ENCODE measurements at regions not wholly inside any gene's neighbourhood (a gene's known extent, or its start where the extent isn't known, plus 50 kb on each side); places are given as distances from the start of the nearest gene placed in this dataset.

DNA sequence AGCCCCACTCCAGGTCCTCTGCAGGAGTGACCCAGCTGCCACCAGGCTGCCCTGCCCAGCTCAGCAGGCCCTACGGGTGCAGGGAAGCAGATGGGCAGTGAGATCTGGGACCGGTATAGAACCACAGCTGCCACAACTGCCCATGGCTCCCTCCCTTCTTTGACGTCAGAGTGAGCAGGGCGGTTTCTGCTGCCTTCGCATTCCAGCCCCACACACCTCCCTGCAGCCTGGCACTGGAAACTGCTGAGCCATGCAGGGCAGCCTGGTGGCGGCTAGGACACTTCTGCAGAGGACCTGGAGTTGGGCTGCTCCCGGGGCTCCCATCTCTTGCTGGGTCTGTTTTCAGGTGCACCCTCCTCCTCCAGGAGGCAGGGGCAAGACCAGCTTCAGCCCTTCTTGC lies 101.6 kb upstream of the CD93 start:
- in situ Hi-C loops (cut with HindIII; ENCODE audit: low sequenced_read_pairs) = no loop called here

DNA sequence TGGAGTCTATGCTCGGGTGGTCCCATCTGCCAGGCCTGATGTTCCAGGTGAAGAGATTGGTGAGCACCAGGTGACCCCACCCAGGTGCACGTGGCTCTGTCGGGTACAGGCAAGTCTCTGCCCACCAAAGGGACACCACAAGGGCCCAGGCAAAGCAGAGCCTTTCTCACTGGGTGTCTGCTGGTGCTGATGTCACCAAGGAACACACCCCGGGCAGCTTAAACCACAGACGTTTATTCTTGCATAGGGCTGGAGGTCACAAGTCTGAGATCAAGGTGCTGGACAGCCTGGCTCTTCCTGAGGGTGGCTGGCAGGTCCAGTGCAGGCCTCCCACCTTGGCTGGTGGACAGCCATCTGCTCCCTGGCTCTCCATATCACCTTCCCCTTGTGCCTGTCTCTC lies 100.7 kb upstream of the CD93 start:
- in situ Hi-C loops (cut with HindIII; ENCODE audit: low sequenced_read_pairs) = no loop called here

DNA sequence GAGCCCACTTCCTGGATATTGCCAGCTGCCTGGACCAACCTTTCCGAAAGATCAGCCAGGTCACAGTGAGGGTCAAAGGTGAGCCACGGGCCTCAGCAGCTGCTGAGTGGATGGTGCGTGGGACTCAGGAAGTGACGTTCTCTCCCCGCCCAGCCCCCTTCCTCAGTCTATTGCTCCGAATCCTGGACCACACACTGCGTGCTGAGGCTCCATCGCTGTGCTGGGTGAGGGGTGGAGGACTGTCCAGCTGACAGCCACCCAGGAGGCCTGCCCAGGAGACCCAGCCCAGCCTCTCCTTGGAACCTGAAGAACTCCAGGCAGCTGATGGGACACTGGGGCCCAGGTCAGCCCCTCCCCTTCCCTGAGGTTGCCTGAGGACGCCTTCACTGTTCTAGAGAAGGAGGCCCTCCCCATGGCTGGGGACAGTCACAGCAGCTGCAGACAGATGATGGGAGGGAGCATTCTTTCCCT lies 94.4 kb upstream of the CD93 start:
- in situ Hi-C loops (cut with HindIII; ENCODE audit: low sequenced_read_pairs) = no loop called here

DNA sequence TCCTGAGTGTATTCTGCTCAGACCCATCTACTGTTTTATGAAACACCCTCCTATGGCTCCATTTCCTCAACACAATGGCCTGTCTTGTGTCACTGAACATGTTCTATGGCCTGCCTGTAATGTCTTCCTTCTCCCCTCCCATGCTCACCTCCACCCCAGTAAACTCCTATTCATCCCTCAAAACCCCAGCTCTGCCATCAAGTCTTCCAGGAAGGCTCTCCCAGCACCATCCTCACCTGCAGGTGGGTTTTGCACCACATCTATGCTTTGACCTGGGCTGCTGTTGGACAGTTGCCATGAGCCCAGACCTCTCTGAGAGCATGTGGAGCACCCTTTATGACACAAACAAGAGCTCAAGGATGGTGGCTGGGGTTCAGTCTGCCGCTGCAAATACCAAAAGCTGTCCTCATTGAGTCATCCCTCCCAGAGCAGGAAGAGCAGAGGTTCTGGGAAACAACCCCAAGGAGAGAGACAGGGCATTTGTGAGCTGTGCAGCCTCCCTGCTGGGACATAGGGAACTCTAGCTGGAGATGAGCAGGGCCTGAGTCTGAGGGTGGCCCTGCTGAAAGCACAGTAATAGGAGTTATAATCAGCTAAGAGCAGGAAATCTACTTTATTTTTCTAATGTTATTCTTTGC lies 93.8 kb upstream of the CD93 start:
- in situ Hi-C loops (cut with HindIII; ENCODE audit: low sequenced_read_pairs) = no loop called here

DNA sequence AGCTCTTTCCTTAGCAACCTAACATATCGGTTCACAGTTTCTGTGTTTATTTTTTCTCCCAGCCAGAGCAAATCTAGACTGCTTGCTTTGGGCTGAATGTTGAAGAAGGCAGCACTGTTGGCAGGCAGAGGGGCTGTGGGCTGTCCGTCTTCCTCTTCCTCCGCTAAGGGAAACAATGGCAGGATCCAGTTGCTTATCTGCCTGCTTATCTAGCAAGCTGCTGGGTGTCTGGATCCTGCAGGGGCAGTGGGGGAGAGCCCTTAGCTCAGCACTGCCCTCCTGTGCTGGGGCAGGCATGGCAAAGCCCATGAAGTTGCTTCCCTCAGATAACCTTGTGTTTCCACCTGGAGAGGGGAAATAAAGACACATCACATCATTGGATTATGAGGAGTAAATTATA lies 92.7 kb upstream of the CD93 start:
- in situ Hi-C loops (cut with HindIII; ENCODE audit: low sequenced_read_pairs) = no loop called here

DNA sequence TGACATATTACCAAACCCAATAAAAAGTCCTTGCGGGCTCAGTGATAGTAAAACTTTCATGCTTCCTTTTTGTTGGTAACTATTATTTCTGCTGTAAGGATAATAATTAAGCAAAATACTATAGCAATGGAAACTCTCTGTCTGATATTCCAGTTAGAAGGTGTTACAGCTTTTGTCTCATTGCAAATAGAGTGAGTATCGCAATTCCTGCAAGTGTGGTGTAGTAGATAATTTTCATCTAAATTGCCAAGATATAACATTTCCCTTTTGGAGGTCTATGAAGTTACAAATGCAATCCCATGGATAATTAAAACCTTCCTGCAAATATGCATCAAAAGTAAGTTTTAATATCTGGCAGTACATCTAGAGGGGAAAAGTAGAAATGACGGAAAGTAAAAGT lies 88.7 kb upstream of the CD93 start:
- in situ Hi-C loops (cut with HindIII; ENCODE audit: low sequenced_read_pairs) = no loop called here

DNA sequence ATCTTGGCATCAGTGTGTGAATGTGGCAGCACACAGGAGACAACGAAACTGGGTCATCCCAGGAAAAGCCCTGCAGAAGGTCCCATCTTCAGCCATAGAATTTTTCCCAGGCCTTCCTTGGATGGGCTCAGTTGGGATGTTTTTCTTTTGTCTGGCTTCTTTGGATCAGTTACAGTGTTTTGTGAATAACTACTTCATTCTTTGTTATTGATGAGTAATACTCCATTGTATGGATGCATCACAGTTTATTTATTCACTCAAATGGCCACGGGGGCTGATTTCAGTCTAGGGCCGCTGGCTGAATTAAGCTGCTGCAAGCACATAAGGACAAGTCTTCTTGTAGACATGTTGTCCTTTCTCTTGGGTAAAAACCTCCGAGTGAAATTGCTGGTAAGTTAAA lies 81.3 kb upstream of the CD93 start:
- in situ Hi-C loops (cut with HindIII; ENCODE audit: low sequenced_read_pairs) = no loop called here

DNA sequence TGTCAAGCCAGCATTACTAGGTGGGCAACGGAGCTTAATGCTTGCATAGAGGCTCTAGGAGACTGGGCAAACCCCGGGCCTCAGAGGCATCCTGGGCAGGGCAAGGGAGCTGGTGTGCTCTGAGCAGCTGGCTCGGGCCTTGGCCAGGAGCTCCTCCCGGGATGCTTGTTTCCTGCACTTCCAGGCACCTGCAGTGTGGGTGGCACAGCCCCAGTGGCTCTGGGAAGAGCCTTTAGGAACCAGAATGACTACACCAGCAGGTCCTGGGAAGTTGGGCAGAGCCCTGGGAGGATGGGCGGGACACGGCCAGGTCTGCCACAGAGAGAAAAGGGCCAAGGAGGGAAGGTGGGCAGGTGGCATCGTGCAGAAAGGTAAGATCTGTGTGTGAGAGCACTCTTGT lies 80.4 kb upstream of the CD93 start:
- in situ Hi-C loops (cut with HindIII; ENCODE audit: low sequenced_read_pairs) = no loop called here

DNA sequence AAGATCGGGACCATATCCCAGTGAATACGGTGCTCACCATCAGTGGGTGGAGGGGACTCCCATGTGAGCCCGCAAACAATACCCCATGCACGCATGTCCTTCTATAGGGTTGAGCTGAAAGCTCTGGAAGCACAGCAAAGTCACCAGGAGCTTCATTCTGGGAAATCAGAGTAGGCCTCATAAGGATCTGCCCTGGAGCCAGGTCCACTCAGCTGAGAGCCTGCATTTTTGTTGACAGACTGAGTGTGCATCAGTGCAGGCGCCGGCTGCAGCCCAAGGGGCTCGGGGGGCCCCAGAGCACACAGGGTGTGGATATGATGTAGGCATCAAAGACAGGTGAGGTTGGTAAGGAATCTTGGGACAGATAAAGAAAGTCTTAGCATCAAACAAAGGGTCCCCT lies 79.8 kb upstream of the CD93 start:
- in situ Hi-C loops (cut with HindIII; ENCODE audit: low sequenced_read_pairs) = no loop called here

DNA sequence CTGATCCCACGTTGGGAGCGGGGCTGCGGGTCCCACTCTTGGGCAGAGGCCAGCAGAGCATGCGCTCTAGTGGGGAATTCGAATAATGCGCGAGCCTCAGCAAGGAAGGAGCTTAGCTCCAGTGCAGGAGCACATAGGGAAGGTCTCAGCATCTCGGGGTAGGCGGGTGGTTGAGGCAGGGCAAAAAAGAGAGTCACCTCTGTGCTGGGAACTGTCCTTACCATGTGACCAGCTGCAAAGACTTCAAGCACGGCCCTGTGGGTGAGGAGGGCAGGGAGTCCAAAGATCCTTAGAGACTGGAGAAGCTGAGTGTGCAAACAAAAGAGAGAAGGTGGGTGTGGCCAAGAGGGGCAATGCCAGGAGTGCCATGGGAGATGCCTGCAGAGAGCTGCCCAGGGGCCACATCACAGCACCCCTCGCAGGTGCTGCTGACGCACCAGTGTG lies 79.2 kb upstream of the CD93 start:
- in situ Hi-C loops (cut with HindIII; ENCODE audit: low sequenced_read_pairs) = no loop called here

DNA sequence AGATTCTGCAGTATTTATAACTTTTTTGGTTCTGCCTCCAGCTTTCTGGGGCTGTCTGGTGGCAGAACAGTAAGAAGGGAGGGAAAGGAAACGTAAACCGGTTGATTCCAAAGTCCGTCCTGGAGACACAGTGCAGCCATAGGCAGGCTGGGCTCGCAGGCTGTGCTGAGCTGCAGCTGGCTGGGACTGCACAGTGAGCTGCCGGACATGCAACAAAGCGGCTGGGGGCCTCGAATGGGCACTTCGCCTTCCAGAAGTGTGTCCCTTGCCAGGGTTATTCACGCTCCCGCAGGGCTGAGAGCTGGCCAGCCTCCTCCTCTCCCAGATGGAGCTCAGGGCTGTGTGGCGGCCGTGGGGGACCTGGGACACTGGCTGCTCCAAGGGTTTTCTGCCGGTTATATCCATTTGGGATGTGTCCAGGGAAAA lies 78.1 kb upstream of the CD93 start:
- in situ Hi-C loops (cut with HindIII; ENCODE audit: low sequenced_read_pairs) = no loop called here

DNA sequence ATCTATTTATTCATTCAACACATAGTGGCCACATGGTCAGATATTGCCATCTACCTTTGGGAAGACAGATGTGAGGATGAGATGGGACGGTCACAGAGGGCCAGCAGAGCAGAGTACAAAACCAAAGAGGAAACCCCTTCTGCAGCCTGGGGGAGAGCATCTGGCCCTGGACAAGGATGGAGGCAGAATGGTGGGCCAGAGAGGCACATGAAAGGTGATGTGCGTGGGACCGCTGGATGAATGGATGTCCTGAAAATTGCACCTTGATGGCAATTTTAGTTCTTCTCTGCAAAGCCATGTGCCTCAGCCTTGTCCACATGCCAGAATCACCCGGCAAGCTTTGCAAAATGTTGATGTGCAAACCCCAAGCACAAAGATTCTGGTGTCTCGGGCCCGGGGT lies 77.4 kb upstream of the CD93 start:
- in situ Hi-C loops (cut with HindIII; ENCODE audit: low sequenced_read_pairs) = no loop called here

DNA sequence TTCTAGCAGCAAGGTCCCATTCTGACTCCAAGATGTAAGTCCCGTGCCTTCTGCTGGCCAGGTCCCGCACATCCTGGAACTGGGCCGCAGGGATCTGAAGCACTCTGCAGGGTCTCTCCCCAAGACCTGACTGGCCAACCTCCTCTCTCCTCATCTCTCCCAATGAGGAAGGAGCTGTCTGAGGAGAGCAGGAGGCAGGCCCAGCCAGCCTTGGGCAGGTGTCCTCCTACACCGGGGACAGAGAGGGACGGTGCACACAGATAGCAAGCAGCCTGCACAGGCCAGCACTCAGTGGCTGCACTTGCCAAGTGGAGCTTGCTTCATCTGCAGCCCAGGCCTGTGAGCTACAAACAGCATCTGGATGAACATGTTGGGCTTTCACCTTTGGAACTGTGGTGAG lies 76.8 kb upstream of the CD93 start:
- in situ Hi-C loops (cut with HindIII; ENCODE audit: low sequenced_read_pairs) = no loop called here

DNA sequence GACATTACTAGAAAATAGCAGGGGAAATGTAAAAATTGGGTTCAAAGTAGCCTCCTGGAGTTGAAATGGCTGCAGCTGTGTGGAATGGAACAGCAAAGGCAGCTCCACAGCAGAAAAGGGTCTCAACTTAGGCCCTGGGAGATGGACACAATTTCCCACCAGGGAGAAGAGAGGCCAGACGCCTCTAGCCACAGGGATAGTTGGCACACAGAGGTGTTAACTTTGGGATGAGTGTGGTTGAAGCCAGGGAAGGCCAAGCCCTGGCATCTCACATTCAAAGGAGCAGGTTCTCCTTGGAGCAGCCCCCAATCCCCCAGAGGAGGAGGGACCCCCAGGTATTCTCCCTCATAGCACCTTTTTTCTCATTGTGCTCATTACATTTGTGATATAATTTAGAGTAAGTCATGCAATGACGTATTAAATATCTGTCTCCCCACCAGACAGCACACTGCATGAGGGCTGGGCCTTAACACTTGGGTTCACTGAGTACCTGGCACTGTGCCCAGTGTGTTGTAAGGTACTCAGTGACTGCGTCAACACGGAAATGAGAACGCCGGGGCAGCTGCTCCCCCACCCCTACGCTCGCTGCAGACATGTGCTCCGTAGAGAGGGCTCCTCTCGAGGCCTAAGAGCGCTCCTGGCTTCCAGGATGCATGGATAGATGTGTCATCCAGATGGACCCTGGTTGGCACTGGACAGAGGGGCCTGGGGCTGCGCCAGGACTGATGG lies 76.0 kb upstream of the CD93 start:
- in situ Hi-C loops (cut with HindIII; ENCODE audit: low sequenced_read_pairs) = no loop called here

DNA sequence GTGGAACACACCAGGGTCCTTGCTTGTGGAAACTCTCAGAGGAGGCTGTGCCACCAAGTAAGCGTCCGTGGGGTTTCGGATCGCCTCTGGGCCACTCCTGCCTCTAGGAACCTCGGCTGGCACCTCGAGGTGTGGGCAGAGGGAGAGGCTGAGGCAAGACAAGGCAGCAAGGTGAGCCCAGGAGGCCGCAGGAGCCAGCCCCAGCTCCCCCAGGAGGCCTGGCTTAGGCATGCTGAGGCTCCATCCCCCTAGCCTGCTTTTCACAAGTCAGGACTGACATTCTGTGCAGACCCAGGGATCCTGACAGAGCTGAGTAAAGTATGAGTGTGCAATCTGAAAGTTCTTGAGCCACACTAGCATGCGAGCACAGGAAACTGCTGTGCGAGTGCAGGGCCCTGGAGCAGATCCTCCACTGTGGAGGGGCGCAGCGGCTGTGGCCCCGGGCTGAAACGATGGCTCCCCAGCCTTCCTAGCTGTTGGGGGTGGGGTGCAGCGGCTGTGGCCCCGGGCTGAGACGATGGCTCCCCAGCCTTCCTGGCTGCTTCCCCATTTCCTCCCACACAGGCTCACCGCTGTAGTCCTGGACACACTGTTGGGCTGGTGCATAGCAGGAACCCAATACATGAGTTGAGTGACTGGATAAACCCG lies 75.2 kb upstream of the CD93 start:
- in situ Hi-C loops (cut with HindIII; ENCODE audit: low sequenced_read_pairs) = no loop called here

DNA sequence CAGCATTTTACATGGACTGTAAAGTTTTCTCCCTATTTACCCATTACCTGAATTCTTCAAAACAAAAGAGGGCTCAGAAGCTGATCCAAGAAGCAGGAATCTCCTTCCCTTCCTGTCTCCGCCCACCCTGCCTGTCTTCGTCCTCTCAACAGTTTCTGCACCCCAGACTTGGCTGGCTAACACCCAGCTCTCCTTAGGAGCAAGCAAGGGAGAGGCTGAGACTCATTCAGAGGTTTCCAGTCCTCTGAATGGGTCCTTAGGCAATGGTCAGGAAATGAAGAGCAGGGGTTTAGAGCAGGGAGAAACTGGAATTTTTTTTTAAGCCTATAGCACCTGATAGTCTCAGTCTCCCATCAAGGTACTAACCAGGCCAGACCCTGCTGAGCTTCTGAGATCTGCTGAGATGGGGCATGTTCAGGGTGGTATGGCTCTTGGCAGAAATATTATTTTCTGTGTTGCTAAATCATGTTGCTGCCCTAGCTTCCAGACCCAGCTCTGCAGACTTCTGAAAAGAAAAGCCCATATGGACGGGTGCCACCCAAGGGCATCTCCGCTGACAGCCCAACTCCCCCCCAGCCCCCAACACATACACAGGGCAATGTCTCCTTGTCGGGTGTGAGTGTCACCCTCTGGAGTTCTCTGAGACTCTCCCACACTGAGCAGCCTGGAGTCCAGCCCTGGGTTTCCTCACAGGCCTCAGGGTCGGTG lies 74.6 kb upstream of the CD93 start:
- in situ Hi-C loops (cut with HindIII; ENCODE audit: low sequenced_read_pairs) = no loop called here

DNA sequence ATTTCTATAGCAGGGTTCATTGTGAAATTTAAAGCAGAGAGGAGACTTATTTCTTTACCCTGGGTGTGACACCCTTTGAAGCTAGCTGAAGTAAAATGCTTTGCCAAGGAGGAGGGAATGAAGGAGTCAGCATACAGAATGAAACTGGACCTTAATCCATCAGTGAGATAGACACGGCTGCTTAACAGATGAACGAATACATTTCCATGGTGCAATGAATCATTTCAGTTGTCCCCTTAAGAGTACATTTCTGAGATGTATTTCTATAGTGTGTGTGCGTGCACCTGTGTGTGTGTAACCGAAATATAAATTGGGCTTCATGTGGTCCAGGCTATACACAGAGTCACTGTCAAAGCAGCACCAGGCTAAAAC lies 73.8 kb upstream of the CD93 start:
- in situ Hi-C loops (cut with HindIII; ENCODE audit: low sequenced_read_pairs) = no loop called here

DNA sequence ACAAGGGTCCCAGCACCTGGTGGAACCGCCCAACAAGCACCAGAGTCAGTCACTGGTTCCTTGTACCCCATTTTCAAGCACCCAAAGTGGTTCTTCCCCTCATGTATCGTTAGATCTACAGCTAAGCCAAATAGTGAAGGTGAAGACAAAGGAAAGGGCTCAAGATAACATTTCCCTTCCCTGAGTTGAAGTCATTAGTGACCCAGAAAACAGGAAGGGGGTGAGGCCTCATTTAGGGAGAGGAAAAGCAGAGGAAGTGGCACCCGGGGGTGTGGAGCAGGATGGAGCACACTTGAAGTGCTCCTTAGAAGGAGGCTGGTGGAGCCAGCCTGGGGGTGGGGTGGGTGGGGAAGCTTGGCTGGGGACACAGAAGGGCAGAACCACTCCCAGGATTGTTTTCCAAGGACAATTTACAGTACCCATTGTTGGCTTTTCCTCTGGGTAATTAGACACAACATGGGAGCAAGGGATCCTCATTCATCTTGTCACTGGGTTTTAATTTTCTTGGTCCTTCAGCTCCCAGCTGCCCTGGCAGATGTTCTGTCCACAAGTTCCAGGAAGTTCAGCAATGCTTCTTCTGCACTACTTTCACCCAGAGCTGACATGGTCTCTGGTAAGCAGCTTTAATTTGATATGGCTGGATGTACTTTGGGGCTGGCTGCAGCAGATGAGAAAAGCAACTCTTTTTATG lies 73.3 kb upstream of the CD93 start:
- in situ Hi-C loops (cut with HindIII; ENCODE audit: low sequenced_read_pairs) = no loop called here

DNA sequence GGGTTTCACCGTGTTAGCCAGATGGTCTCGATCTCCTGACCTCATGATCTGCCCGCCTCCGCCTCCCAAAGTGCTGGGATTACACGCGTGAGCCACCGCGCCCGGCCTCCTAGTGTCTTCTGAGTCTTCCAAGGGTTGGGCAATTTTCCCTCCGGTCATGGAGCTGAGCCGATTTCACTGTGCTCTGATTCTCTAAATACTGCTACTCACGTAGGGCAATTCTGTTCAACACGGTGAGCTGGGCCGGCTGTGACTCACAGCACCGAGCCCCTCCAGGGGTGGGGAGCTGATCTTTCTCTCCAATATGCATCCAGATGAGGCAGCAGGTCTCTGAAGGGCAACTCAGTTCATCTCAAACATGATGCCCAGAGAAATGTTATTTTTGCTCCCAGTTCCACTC lies 71.6 kb upstream of the CD93 start:
- in situ Hi-C loops (cut with HindIII; ENCODE audit: low sequenced_read_pairs) = no loop called here

DNA sequence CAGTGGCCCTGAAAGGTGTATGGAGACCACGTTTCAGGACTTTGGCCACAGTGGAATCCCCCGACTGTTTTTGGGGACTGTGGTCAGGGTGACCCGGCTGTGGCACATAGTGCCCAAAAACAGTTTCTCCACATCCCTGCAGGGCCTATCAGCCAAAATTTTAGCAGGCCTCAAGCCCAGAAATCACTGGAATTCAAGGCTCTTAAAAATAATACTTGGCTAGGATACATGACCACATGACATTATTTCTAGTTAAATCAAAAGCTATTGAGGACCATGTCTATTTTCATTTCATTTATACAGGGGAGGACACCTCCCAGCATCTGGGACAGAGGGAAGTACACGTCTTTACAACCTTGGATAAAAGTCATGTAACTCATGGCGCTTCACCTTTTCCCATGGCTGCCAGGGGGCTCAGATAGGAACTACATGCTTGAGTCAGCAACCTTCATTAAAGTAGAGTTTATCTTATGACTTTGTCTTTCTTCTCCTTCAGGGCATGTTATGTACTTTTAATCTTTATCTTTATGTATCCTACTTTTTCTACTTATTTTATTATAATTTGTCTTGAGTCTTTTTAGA lies 70.8 kb upstream of the CD93 start:
- in situ Hi-C loops (cut with HindIII; ENCODE audit: low sequenced_read_pairs) = no loop called here
